HG03045 (cell line): ENCODE measurements at regions not wholly inside any gene's neighbourhood (a gene's known extent, or its start where the extent isn't known, plus 50 kb on each side); places are given as distances from the start of the nearest gene placed in this dataset.
"Not testable (repeated sequence)": the region's sequence is repeated elsewhere in the genome, so short reads cannot be mapped to it uniquely, and the experiment has no call there.

Experiments
- ATAC-seq: cut with Tn5 transposase; IDR thresholded peaks from one replicate; pipeline ENCODE4 v1.9.1; 2021; ENCODE audit warnings: mild to moderate bottlenecking, moderate library complexity; ENCODE audit not compliant: unreplicated experiment

- no peak for ATAC-seq
Measured at GRCh38 chr4:111228874-111229273, 606.0 kb upstream of the PITX2 start.

- ATAC-seq: no peak
Measured at GRCh38 chr4:111230265-111230664, 607.4 kb upstream of the PITX2 start.

- ATAC-seq: no peak
Measured at GRCh38 chr4:111231281-111231680, 608.4 kb upstream of the PITX2 start.

- no peak for ATAC-seq
Measured at GRCh38 chr4:111234939-111235338, 612.1 kb upstream of the PITX2 start.

GRCh38 chr4:111263836-111264235 is 641.0 kb upstream of the PITX2 start:
- no peak for ATAC-seq

- no peak for ATAC-seq
Measured at GRCh38 chr4:111266937-111267336, 644.1 kb upstream of the PITX2 start.

GRCh38 chr4:111267786-111268185 is 644.9 kb upstream of the PITX2 start:
- no peak for ATAC-seq

- ATAC-seq: no peak
Measured at GRCh38 chr4:111268769-111269414, 646.0 kb upstream of the PITX2 start.

GRCh38 chr4:111269439-111269838 is 646.6 kb upstream of the PITX2 start:
- no peak for ATAC-seq

GRCh38 chr4:111274060-111274459 is 651.2 kb upstream of the PITX2 start:
- no peak for ATAC-seq

- ATAC-seq: no peak
Measured at GRCh38 chr4:111274486-111274885, 651.6 kb upstream of the PITX2 start.

GRCh38 chr4:111281219-111281618 is 658.3 kb upstream of the PITX2 start:
- ATAC-seq: no peak

- ATAC-seq: no peak
Measured at GRCh38 chr4:111282035-111282434, 659.2 kb upstream of the PITX2 start.

GRCh38 chr4:111283066-111283677 is 660.3 kb upstream of the PITX2 start:
- no peak for ATAC-seq

GRCh38 chr4:111296466-111296865 is 673.6 kb upstream of the PITX2 start:
- ATAC-seq: no peak

- ATAC-seq: no peak
Measured at GRCh38 chr4:111303806-111304205, 680.9 kb upstream of the PITX2 start.

GRCh38 chr4:111323496-111323895 is 700.6 kb upstream of the PITX2 start:
- ATAC-seq: no peak

GRCh38 chr4:111323916-111324315 is 701.0 kb upstream of the PITX2 start:
- no peak for ATAC-seq

GRCh38 chr4:111326450-111326849 is 703.6 kb upstream of the PITX2 start:
- no peak for ATAC-seq

GRCh38 chr4:111330786-111331185 is 707.9 kb upstream of the PITX2 start:
- no peak for ATAC-seq

GRCh38 chr4:111334361-111334760 is 711.5 kb upstream of the PITX2 start:
- ATAC-seq: no peak

GRCh38 chr4:111337186-111337876 is 714.5 kb upstream of the PITX2 start:
- not testable (repeated sequence) for ATAC-seq
